CD4-positive, alpha-beta T cell treated with Interleukin-17A for 1 hour (primary cell): ENCODE measurements at regions not wholly inside any gene's neighbourhood (a gene's known extent, or its start where the extent isn't known, plus 50 kb on each side); places are given as distances from the start of the nearest gene placed in this dataset.
"Not testable (repeated sequence)": the region's sequence is repeated elsewhere in the genome, so short reads cannot be mapped to it uniquely, and the experiment has no call there.

Experiments
- DNase-seq: peaks from one replicate; pipeline ENCODE4 v3.0.0-alpha.2; 2020

GRCh38 chr20:53891306-53891894, 179.0 kb downstream of the BCAS1 start:
- DNase-seq, result no peak

- DNase-seq, result no peak
Observed at GRCh38 chr20:53890443-53891305, 179.7 kb downstream of the BCAS1 start.

GRCh38 chr20:53889411-53890148, 180.8 kb downstream of the BCAS1 start:
- no peak for DNase-seq

GRCh38 chr20:53888951-53889350, 181.4 kb downstream of the BCAS1 start:
- no peak for DNase-seq

GRCh38 chr20:53888510-53888909, 181.9 kb downstream of the BCAS1 start:
- no peak for DNase-seq

- DNase-seq, result no peak
Observed at GRCh38 chr20:53887973-53888372, 182.4 kb downstream of the BCAS1 start.

GRCh38 chr20:53884859-53885541, 185.4 kb downstream of the BCAS1 start:
- DNase-seq, result no peak

GRCh38 chr20:53883098-53883911, 187.1 kb downstream of the BCAS1 start:
- DNase-seq, result no peak

- not testable (repeated sequence) for DNase-seq
Observed at GRCh38 chr20:53882438-53882986, 187.9 kb downstream of the BCAS1 start.

- no peak for DNase-seq
Observed at GRCh38 chr20:53881362-53881761, 189.0 kb downstream of the BCAS1 start.

GRCh38 chr20:53880108-53880641, 190.2 kb downstream of the BCAS1 start:
- DNase-seq, result no peak

- no peak for DNase-seq
Observed at GRCh38 chr20:53879048-53879684, 191.2 kb downstream of the BCAS1 start.

GRCh38 chr20:53878262-53879047, 191.9 kb downstream of the BCAS1 start:
- no peak for DNase-seq

GRCh38 chr20:53876956-53877355, 193.4 kb downstream of the BCAS1 start:
- DNase-seq, result no peak

- no peak for DNase-seq
Observed at GRCh38 chr20:53876470-53876869, 193.9 kb downstream of the BCAS1 start.

- no peak for DNase-seq
Observed at GRCh38 chr20:53875452-53875851, 194.9 kb downstream of the BCAS1 start.

GRCh38 chr20:53874706-53875105, 195.7 kb downstream of the BCAS1 start:
- no peak for DNase-seq

GRCh38 chr20:53874104-53874503, 196.3 kb downstream of the BCAS1 start:
- DNase-seq, result no peak

GRCh38 chr20:53873230-53873604, 197.2 kb downstream of the BCAS1 start:
- peak; percentile 25 for DNase-seq

- DNase-seq, result peak; percentile 78
Observed at GRCh38 chr20:53872561-53873229, 197.7 kb downstream of the BCAS1 start.
